ENCODE measurements at regions not wholly inside any gene's neighbourhood (a gene's known extent, or its start where the extent isn't known, plus 50 kb on each side); places are given as distances from the start of the nearest gene placed in this dataset.

DNA sequence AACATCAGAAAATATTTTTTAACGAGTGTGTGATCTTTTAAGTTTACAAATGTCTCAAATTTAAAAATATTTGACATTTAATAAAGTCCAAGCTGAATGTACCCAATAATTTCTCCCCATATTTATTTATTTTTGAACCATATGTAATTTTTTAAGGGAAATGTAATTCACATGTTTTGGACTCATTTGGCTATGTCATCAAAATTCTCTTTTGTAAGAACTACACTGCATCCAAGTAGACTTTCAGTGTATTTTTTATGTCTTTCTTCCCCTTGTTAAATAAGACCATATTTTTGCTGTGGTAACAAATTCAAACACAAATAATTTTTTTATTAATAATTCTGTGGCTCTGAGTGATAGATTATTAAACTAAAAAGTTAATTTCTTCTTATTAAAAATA, 365.2 kb downstream of the CD109 start:
- in situ Hi-C loops (cut with MboI; ENCODE audit: low sequenced_read_pairs in 4 of 4), result no loop called here
- intact Hi-C loops (cut with DNase I; ENCODE audit: low total_unique reads), result no loop called here
- TF ChIP-seq, protein P1, sequence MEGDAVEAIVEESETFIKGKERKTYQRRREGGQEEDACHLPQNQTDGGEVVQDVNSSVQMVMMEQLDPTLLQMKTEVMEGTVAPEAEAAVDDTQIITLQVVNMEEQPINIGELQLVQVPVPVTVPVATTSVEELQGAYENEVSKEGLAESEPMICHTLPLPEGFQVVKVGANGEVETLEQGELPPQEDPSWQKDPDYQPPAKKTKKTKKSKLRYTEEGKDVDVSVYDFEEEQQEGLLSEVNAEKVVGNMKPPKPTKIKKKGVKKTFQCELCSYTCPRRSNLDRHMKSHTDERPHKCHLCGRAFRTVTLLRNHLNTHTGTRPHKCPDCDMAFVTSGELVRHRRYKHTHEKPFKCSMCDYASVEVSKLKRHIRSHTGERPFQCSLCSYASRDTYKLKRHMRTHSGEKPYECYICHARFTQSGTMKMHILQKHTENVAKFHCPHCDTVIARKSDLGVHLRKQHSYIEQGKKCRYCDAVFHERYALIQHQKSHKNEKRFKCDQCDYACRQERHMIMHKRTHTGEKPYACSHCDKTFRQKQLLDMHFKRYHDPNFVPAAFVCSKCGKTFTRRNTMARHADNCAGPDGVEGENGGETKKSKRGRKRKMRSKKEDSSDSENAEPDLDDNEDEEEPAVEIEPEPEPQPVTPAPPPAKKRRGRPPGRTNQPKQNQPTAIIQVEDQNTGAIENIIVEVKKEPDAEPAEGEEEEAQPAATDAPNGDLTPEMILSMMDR (IDR thresholded peaks at IDR 0.05 in 4 of 5, conservative IDR thresholded peaks at IDR 0.05 in 1 of 5), result no peak
- no peak for TF ChIP-seq POLR2A (IDR thresholded peaks at IDR 0.05)
- Histone ChIP-seq H3K9me3 (no peaks in the 10 kb centered on the region), H3K36me3 (no peaks in the 10 kb centered on the region), H3K27ac (no peak overlapping the region), H3K27me3 (no peaks in the 10 kb centered on the region), H3K4me1 (no peaks in the 10 kb centered on the region), H3K4me3 (no peak overlapping the region)
- ATAC-seq (no peak), DNase-seq (no peak)

DNA sequence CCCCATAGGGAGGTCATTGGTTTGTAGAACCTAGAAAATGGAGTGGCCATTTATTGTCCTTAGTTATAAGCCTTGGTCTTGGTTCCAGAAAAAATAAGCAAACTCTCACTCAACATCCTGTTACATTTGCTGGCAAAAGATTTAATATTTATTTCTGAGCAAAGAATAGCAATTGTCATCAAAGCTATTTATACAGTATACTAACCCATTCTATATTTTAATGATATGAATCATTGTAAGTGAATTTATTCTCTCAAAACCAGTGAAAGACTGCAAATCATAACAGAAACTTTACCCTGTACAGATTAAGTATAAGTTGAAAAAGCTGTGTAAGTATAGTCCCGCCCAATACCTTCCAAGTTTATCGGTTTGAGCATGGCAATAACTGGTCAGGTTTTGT, 364.4 kb downstream of the CD109 start:
- in situ Hi-C loops (cut with MboI; ENCODE audit: low sequenced_read_pairs in 4 of 4) (no loop called here), intact Hi-C loops (cut with DNase I; ENCODE audit: low total_unique reads) (no loop called here)
- no peaks in the 10 kb centered on the region for H3K4me1 ChIP-seq
- no peaks in the 10 kb centered on the region for H3K9me3 ChIP-seq
- TF ChIP-seq POLR2A (IDR thresholded peaks at IDR 0.05), result no peak
- TF ChIP-seq, protein P1 (IDR thresholded peaks at IDR 0.05 in 4 of 5, conservative IDR thresholded peaks at IDR 0.05 in 1 of 5), result no peak
- H3K27ac ChIP-seq, result no peak overlapping the region
- no peaks in the 10 kb centered on the region for H3K36me3 ChIP-seq
- no peak overlapping the region for H3K4me3 ChIP-seq
- ATAC-seq, result no peak
- no peaks in the 10 kb centered on the region for H3K27me3 ChIP-seq
- DNase-seq, result no peak

DNA sequence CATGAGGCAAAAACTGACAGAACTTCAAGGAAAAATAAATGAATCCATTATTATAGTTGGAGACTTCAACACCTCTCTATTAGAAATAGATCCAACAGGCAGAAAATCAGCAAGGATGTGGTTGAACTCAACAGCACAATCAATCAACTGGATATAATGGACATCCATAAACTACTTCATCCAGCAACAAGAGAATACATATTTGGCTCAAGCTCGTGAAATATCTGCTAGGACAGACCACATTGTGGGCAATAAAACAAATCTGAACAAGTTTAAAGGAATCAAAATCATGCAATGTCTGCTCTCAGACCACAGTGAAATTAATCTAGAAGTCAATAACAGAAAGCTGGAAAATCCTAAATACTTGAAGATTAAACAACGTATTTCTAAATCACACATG, 362.6 kb downstream of the CD109 start:
- no peak for TF ChIP-seq POLR2A (IDR thresholded peaks at IDR 0.05)
- TF ChIP-seq, protein P1 (IDR thresholded peaks at IDR 0.05 in 4 of 5, conservative IDR thresholded peaks at IDR 0.05 in 1 of 5), result no peak
- in situ Hi-C loops (cut with MboI; ENCODE audit: low sequenced_read_pairs in 4 of 4) (no loop called here), intact Hi-C loops (cut with DNase I; ENCODE audit: low total_unique reads) (no loop called here)
- H3K9me3 ChIP-seq, result no peaks in the 10 kb centered on the region
- no peak for ATAC-seq
- H3K27me3 ChIP-seq, result no peaks in the 10 kb centered on the region
- H3K27ac ChIP-seq, result no peak overlapping the region
- no peak overlapping the region for H3K4me3 ChIP-seq
- no peaks in the 10 kb centered on the region for H3K36me3 ChIP-seq
- H3K4me1 ChIP-seq, result no peaks in the 10 kb centered on the region
- DNase-seq, result no peak

DNA sequence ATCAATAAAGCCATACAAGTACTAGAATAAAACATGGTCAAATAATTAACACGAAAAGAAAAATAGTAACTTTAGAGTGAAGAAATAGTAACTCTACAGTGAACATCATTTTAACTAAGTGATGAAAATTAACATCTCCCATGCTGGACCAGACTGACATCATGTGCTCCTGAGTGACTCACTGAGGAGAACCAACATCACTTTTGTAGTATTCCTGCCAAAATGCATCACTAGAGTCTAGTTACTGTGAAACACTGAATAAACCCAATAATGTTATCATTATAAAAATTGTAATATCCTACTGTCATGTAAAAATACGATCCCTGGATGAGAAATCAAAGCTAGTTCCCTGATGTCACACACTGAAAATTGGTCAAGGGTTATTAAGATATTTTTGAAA, 361.3 kb downstream of the CD109 start:
- Histone ChIP-seq H3K27me3 (no peaks in the 10 kb centered on the region), H3K27ac (no peak overlapping the region), H3K9me3 (no peaks in the 10 kb centered on the region), H3K4me3 (no peak overlapping the region), H3K36me3 (no peaks in the 10 kb centered on the region), H3K4me1 (no peaks in the 10 kb centered on the region)
- ATAC-seq (no peak), DNase-seq (no peak)
- TF ChIP-seq, protein P1 (IDR thresholded peaks at IDR 0.05 in 4 of 5, conservative IDR thresholded peaks at IDR 0.05 in 1 of 5), result no peak
- no peak for TF ChIP-seq POLR2A (IDR thresholded peaks at IDR 0.05)
- intact Hi-C loops (cut with DNase I; ENCODE audit: low total_unique reads) (no loop called here), in situ Hi-C loops (cut with MboI; ENCODE audit: low sequenced_read_pairs in 4 of 4) (no loop called here)

DNA sequence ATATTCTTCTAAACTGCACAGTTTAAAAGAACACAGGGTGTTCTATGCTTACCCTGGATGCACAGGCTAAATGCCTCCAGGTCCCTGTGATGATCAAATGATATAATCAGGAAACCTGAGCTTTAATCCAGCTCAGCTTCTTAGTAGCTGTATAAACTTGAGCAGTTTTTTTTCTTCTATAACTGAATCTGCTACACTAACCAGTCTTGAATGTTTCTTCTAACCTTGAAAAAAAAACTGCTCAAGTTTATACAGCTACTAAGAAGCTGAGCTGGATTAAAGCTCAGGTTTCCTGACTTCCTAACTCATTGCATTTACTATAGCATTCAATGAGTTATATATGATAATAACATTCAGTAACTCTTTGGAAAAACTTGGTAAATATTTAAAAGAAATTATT, 358.2 kb downstream of the CD109 start:
- no peak for DNase-seq
- intact Hi-C loops (cut with DNase I; ENCODE audit: low total_unique reads), result no loop called here
- H3K36me3 ChIP-seq, result no peaks in the 10 kb centered on the region
- no peak overlapping the region for H3K27ac ChIP-seq
- H3K9me3 ChIP-seq, result no peaks in the 10 kb centered on the region
- no peak overlapping the region for H3K4me3 ChIP-seq
- H3K27me3 ChIP-seq, result no peaks in the 10 kb centered on the region
- no peak for ATAC-seq
- in situ Hi-C loops (cut with MboI; ENCODE audit: low sequenced_read_pairs in 4 of 4), result no loop called here
- H3K4me1 ChIP-seq, result no peaks in the 10 kb centered on the region
- TF ChIP-seq POLR2A (IDR thresholded peaks at IDR 0.05), result no peak
